HuH-7 (cell line): ENCODE measurements at regions not wholly inside any gene's neighbourhood (a gene's known extent, or its start where the extent isn't known, plus 50 kb on each side); places are given as distances from the start of the nearest gene placed in this dataset.
A peak's percentile ranks its signal among the peaks of the same experiment; 100 is the strongest.
"Not testable (repeated sequence)": the region's sequence is repeated elsewhere in the genome, so short reads cannot be mapped to it uniquely, and the experiment has no call there.

Source experiments
- DNase-seq: peaks from one replicate; pipeline ENCODE4 v3.0.0; 2011; ENCODE audit warnings: low spot score

GRCh38 chr20:2203436-2203835 is 92.4 kb upstream of the TGM3 start:
- DNase-seq, result no peak

- DNase-seq, result no peak
Measured at GRCh38 chr20:2204021-2204420, 91.8 kb upstream of the TGM3 start.

GRCh38 chr20:2206957-2207769 is 88.6 kb upstream of the TGM3 start:
- DNase-seq, result peak; percentile 93

GRCh38 chr20:2207770-2208097 is 88.1 kb upstream of the TGM3 start:
- DNase-seq, result no peak

GRCh38 chr20:2208897-2209296 is 86.9 kb upstream of the TGM3 start:
- DNase-seq, result no peak

GRCh38 chr20:2210646-2211552 is 84.9 kb upstream of the TGM3 start:
- no peak for DNase-seq

- no peak for DNase-seq
Measured at GRCh38 chr20:2212456-2213015, 83.3 kb upstream of the TGM3 start.

GRCh38 chr20:2213401-2213800 is 82.4 kb upstream of the TGM3 start:
- DNase-seq, result no peak

GRCh38 chr20:2217857-2218539 is 77.8 kb upstream of the TGM3 start:
- DNase-seq, result no peak

- no peak for DNase-seq
Measured at GRCh38 chr20:2219481-2220006, 76.3 kb upstream of the TGM3 start.

- no peak for DNase-seq
Measured at GRCh38 chr20:2220298-2220697, 75.5 kb upstream of the TGM3 start.

- no peak for DNase-seq
Measured at GRCh38 chr20:2221921-2222320, 73.9 kb upstream of the TGM3 start.

- DNase-seq, result no peak
Measured at GRCh38 chr20:2223558-2224367, 72.0 kb upstream of the TGM3 start.

- no peak for DNase-seq
Measured at GRCh38 chr20:2224368-2224639, 71.5 kb upstream of the TGM3 start.

- not testable (repeated sequence) for DNase-seq
Measured at GRCh38 chr20:2227285-2227684, 68.5 kb upstream of the TGM3 start.

- no peak for DNase-seq
Measured at GRCh38 chr20:2227861-2228260, 67.9 kb upstream of the TGM3 start.

GRCh38 chr20:2228926-2229325 is 66.9 kb upstream of the TGM3 start:
- no peak for DNase-seq

GRCh38 chr20:2230726-2231488 is 64.9 kb upstream of the TGM3 start:
- no peak for DNase-seq

GRCh38 chr20:2231701-2232100 is 64.1 kb upstream of the TGM3 start:
- DNase-seq, result no peak

GRCh38 chr20:2234598-2235191 is 61.1 kb upstream of the TGM3 start:
- no peak for DNase-seq
